HG02884 (cell line): ENCODE measurements at regions not wholly inside any gene's neighbourhood (a gene's known extent, or its start where the extent isn't known, plus 50 kb on each side); places are given as distances from the start of the nearest gene placed in this dataset.
A peak's percentile ranks its signal among the peaks of the same experiment; 100 is the strongest.
"Not testable (repeated sequence)": the region's sequence is repeated elsewhere in the genome, so short reads cannot be mapped to it uniquely, and the experiment has no call there.

ENCODE experiments used
- ATAC-seq: cut with Tn5 transposase; IDR thresholded peaks from one replicate; pipeline ENCODE4 v1.9.1; 2021; ENCODE audit warnings: mild to moderate bottlenecking, moderate library complexity; ENCODE audit not compliant: unreplicated experiment

GRCh38 chr4:64216741-64217140 lies 192.5 kb downstream of the TECRL start:
- ATAC-seq: no peak

DNA sequence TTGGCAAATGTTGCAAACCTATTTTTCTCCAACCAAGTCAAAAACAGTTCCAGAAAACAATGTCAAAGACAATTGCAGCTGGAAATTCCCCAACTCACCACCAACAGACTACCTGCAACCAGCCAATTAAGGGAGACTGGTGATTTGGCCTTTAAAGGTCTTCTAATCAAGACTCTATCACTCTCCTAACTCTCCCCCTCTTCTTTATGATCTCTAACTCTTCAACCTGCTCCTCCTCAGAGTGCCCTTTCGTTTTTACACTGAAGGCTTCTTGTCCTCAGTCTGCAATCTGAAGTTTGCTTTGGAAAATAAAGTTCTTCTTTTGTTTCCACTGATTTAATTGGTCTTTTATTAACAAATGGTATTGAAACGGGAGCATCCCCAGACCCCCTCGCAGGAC lies 203.9 kb downstream of the TECRL start:
- ATAC-seq: no peak

GRCh38 chr4:64200001-64200555 lies 209.2 kb downstream of the TECRL start:
- no peak for ATAC-seq

- ATAC-seq: no peak
Observed at GRCh38 chr4:64195582-64195981, 213.7 kb downstream of the TECRL start.

GRCh38 chr4:64192731-64193412 lies 216.4 kb downstream of the TECRL start:
- no peak for ATAC-seq

GRCh38 chr4:64174247-64174882 lies 234.9 kb downstream of the TECRL start:
- ATAC-seq: no peak

DNA sequence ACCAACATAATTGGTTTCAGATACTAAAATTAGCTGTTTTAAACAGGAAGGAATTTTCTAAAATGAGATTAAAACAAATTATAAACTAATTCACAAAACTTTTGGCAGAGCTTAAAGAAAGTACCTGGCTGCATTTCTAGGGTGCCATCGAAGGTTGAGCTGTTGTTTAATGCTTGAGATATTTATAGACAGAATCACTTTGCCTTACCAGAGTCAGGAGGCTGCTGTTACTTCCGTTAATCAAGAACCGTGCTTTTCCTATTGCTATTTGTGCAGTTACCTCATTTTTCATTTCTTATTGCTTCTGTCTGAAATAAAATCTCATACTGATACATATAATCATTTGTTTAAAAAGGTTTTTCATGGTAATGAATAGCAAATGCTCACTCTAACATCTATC lies 242.9 kb downstream of the TECRL start:
- no peak for ATAC-seq

DNA sequence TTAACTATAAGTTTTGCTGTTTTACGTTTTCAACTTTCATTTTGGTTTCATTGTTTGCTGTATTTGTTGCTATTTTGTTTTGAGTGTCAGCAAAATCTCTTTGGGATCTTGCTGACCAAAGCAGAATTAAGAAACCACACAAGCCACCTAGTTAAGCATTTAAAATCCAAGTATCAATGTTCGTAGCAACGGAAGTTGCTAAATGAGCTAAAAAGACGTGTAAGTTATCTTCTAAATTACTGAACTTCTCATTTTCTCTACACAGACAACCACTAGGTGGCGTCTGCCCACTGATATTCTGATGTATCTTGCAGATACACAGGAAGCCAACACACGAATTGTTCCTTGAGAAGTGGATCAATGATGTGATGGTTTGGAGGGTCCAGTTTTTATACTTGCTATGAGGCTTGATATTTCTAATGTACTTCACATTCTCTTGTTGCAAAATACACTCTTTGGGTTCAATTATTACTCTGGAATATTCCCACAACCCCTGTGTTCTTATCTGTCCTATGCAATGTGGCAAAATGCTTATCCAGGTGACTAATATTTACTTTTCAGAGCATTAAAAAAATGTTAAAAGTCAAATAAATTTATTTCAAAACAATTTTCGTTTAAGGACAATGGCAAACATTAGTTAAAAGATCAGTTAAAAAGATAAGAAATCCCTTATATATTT lies 250.5 kb downstream of the TECRL start:
- ATAC-seq: peak; percentile 85

DNA sequence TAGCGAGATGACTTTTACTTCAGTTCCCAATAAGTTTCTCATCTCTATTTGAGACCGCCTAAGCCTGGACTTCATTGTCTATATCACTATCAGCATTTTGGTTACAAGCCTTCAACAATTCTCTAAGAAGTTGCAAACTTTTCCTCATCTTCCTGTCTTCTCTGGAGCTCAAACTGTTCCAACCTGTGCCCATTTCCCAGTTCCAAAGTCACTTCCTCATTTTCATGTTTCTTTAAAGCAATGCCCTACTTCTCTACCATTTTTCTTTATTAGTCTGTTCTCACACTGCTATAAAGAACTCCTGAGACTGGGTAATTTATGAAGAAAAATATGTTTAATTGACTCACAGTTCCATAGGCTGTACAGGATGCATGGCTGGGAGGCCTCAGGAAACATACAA lies 251.9 kb downstream of the TECRL start:
- ATAC-seq: no peak

DNA sequence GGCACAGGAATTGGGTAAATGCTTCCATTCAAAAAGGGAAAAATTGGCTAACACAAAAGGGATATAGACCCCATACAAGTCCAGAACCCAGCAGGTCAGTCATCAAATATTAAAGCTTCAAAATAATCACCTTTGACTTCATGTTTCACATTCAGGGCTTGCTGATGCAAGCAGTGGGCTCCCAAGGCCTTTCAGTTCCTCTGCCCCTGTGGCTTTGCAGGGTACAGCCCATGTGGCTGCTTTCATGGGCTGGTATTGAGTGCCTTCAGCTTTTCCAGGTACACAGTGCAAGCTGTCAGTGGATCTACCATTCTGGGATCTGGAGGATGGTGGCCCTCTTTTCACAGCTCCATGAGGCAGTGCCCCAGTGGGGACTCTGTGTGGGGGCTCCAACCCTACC lies 253.0 kb downstream of the TECRL start:
- ATAC-seq: no peak

GRCh38 chr4:64146030-64146429 lies 263.2 kb downstream of the TECRL start:
- no peak for ATAC-seq

- ATAC-seq: no peak
Observed at GRCh38 chr4:64144994-64145393, 264.3 kb downstream of the TECRL start.

GRCh38 chr4:64130907-64131306 lies 278.3 kb downstream of the TECRL start:
- no peak for ATAC-seq

DNA sequence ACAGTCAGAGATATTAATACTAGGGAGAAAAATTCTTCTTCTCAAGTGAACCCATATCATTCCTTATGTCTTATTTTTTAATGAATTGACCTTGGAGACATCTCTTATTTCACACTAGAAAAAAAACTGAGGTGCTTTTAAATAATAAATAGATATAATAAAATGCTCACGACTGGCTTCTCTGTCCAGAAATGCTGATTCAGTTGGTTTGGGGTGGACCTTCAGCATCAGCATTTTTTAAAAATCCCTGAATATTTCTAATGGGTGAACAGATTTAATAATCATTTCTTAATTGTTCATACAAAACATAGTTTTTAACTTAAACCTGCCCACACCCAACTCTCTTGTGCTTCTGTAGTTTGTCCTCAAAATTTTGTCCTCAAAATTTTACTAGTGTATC lies 283.9 kb downstream of the TECRL start:
- no peak for ATAC-seq

DNA sequence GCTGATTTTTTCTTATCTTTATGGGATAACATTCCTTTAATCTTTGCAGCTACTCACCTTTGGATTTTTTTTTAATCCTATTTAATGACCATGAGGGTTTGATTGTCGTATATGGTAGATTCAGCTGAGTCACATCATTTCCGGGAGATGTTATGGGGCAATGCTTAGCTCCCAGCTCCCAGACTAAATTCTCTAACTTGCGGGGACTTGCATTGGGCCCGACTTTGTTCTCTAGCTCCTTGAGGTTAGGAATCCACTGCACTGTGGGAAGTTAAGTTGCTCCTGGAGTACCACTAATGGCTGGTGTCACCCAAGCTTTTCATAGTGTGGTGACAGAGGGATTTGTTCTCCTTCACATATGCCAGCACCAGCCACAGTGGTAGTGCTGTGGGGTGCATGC lies 287.4 kb downstream of the TECRL start:
- no peak for ATAC-seq

GRCh38 chr4:64105903-64106302 lies 303.3 kb downstream of the TECRL start:
- no peak for ATAC-seq

GRCh38 chr4:64095398-64095797 lies 313.9 kb downstream of the TECRL start:
- no peak for ATAC-seq

GRCh38 chr4:64079316-64079715 lies 329.9 kb downstream of the TECRL start:
- no peak for ATAC-seq

DNA sequence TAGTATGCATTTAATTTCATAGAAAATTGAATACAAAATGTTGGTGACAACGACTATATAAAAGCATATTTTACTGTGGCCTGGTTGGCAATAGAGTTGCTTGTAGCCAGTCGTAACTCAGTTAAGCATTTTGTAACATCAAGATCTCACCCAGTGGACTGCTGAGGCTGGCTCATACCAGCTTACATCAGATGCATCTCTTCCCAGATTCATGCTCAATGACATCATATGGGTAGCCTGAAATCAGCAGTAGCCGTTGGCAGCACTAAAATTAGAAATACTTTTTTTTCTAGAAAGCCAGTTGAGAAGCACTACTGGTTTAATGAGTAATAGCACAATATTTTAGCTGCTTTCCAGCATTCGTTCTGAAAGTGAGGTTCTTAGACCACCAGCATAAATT lies 341.2 kb downstream of the TECRL start:
- no peak for ATAC-seq

GRCh38 chr4:64062991-64063390 lies 346.3 kb downstream of the TECRL start:
- no peak for ATAC-seq

DNA sequence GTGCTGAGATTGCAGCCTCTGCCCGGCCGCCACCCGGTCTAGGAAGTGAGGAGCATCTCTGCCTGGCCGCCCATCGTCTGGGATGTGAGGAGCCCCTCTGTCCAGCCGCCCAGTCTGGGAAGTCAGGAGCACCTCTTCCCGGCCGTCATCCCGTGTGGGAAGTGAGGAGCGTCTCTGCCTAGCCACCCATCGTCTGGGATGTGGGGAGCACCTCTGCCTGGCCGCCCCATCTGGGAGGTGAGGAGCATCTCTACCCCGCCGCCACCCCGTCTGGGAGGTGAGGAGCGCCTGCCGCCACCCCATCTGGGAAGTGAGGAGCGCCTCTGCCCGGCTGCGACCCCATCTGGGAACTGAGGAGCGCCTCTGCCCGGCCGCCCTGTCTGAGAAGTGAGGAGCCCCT lies 372.2 kb downstream of the TECRL start:
- not testable (repeated sequence) for ATAC-seq

DNA sequence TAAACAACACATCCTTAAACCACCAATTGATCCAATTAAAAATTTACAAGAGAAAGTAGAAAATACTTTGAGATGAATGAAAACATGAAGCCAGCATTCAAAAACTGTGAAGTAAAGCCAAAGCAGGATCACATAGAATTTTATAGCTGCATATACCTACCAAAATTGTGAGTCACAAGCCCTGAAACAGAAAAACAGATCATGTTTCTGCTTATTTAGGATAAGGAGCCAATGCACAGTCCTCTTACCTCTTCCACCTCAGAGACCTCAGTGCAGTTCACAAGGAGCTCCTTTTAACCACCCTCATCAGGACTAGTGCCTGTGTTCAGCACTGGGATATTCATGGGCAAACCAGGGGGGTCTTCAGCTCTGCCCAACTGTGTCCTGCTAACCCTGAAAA lies 386.7 kb downstream of the TECRL start:
- ATAC-seq: no peak
